GM12865 (cell line): ENCODE measurements at regions not wholly inside any gene's neighbourhood (a gene's known extent, or its start where the extent isn't known, plus 50 kb on each side); places are given as distances from the start of the nearest gene placed in this dataset.

ENCODE experiments used
- DNase-seq: peaks from one replicate; pipeline ENCODE4 v3.0.0; 2010; ENCODE audit warnings: low read depth
- H3K4me3 ChIP-seq: 2 replicates; pipeline ENCODE4 v1.5.1; 2011; ENCODE audit warnings: mild to moderate bottlenecking, low read depth, low read length, control low read depth
- CTCF ChIP-seq: IDR thresholded peaks from 2 replicates; pipeline ENCODE4 v1.5.1; 2011; ENCODE audit warnings: low read length, control low read depth, low read depth, inconsistent platforms; ENCODE audit not compliant: insufficient read depth; ENCODE audit errors: missing control alignments

- no peak overlapping the region for H3K4me3 ChIP-seq
- DNase-seq, result no peak
- no peak for TF ChIP-seq CTCF
Observed at GRCh38 chr18:26646901-26647300, 98.5 kb upstream of the KCTD1 start.

- DNase-seq, result no peak
- no peak for TF ChIP-seq CTCF
- no peak overlapping the region for H3K4me3 ChIP-seq
Observed at GRCh38 chr18:26642440-26643348, 94.3 kb upstream of the KCTD1 start.

GRCh38 chr18:26640541-26640940 is 92.2 kb upstream of the KCTD1 start:
- no peak for DNase-seq
- no peak for TF ChIP-seq CTCF
- no peak overlapping the region for H3K4me3 ChIP-seq

GRCh38 chr18:26639149-26639548 is 90.8 kb upstream of the KCTD1 start:
- H3K4me3 ChIP-seq, result no peak overlapping the region
- no peak for TF ChIP-seq CTCF
- no peak for DNase-seq

GRCh38 chr18:26637983-26638382 is 89.6 kb upstream of the KCTD1 start:
- H3K4me3 ChIP-seq, result no peak overlapping the region
- DNase-seq, result no peak
- TF ChIP-seq CTCF, result no peak

GRCh38 chr18:26637324-26637723 is 89.0 kb upstream of the KCTD1 start:
- DNase-seq, result no peak
- TF ChIP-seq CTCF, result no peak
- no peak overlapping the region for H3K4me3 ChIP-seq

- no peak for DNase-seq
- no peak overlapping the region for H3K4me3 ChIP-seq
- no peak for TF ChIP-seq CTCF
Observed at GRCh38 chr18:26635466-26635865, 87.1 kb upstream of the KCTD1 start.
